ENCODE measurements at regions not wholly inside any gene's neighbourhood (a gene's known extent, or its start where the extent isn't known, plus 50 kb on each side); places are given as distances from the start of the nearest gene placed in this dataset.

GRCh38 chr7:131607291-131608115 lies 51.1 kb upstream of the PODXL start:
- no peak for DNase-seq (ENCODE audit: low read depth)

- DNase-seq (ENCODE audit: low read depth): no peak
Measured at GRCh38 chr7:131606346-131607290, 50.2 kb upstream of the PODXL start.
